ENCODE measurements at regions not wholly inside any gene's neighbourhood (a gene's known extent, or its start where the extent isn't known, plus 50 kb on each side); places are given as distances from the start of the nearest gene placed in this dataset.

- no peak for DNase-seq (ENCODE audit: low read depth in 2 of 3, low spot score in 1 of 3)
Measured at GRCh38 chr7:46833197-46833596, 748.7 kb downstream of the TNS3 start.

- DNase-seq (ENCODE audit: low read depth in 2 of 3, low spot score in 1 of 3): no peak
Measured at GRCh38 chr7:46832136-46832535, 749.8 kb downstream of the TNS3 start.

- DNase-seq (ENCODE audit: low read depth in 2 of 3, low spot score in 1 of 3): no peak
Measured at GRCh38 chr7:46819819-46820218, 762.1 kb downstream of the TNS3 start.

GRCh38 chr7:46814516-46815250, 767.2 kb downstream of the TNS3 start:
- DNase-seq (ENCODE audit: low read depth in 2 of 3, low spot score in 1 of 3): no peak

GRCh38 chr7:46812101-46812675, 769.7 kb downstream of the TNS3 start:
- no peak for DNase-seq (ENCODE audit: low read depth in 2 of 3, low spot score in 1 of 3)

- DNase-seq (ENCODE audit: low read depth in 2 of 3, low spot score in 1 of 3): no peak
Measured at GRCh38 chr7:46811529-46811928, 770.4 kb downstream of the TNS3 start.

GRCh38 chr7:46810986-46811385, 770.9 kb downstream of the TNS3 start:
- no peak for DNase-seq (ENCODE audit: low read depth in 2 of 3, low spot score in 1 of 3)

- no peak for DNase-seq (ENCODE audit: low read depth in 2 of 3, low spot score in 1 of 3)
Measured at GRCh38 chr7:46809886-46810285, 772.0 kb downstream of the TNS3 start.

- no peak for DNase-seq (ENCODE audit: low read depth in 2 of 3, low spot score in 1 of 3)
Measured at GRCh38 chr7:46806856-46807255, 775.1 kb downstream of the TNS3 start.

GRCh38 chr7:46802479-46802878, 779.4 kb downstream of the TNS3 start:
- DNase-seq (ENCODE audit: low read depth in 2 of 3, low spot score in 1 of 3): no peak

- no peak for DNase-seq (ENCODE audit: low read depth in 2 of 3, low spot score in 1 of 3)
Measured at GRCh38 chr7:46791188-46791587, 790.7 kb downstream of the TNS3 start.

- DNase-seq (ENCODE audit: low read depth in 2 of 3, low spot score in 1 of 3): no peak
Measured at GRCh38 chr7:46786995-46787394, 794.9 kb downstream of the TNS3 start.

- DNase-seq (ENCODE audit: low read depth in 2 of 3, low spot score in 1 of 3): no peak
Measured at GRCh38 chr7:46786221-46786954, 795.5 kb downstream of the TNS3 start.

GRCh38 chr7:46784732-46785131, 797.2 kb downstream of the TNS3 start:
- no peak for DNase-seq (ENCODE audit: low read depth in 2 of 3, low spot score in 1 of 3)

- no peak for DNase-seq (ENCODE audit: low read depth in 2 of 3, low spot score in 1 of 3)
Measured at GRCh38 chr7:46781901-46782439, 799.9 kb downstream of the TNS3 start.

GRCh38 chr7:46776790-46777189, 805.1 kb downstream of the TNS3 start:
- no peak for DNase-seq (ENCODE audit: low read depth in 2 of 3, low spot score in 1 of 3)

GRCh38 chr7:46775776-46776175, 806.1 kb downstream of the TNS3 start:
- no peak for DNase-seq (ENCODE audit: low read depth in 2 of 3, low spot score in 1 of 3)

- DNase-seq (ENCODE audit: low read depth in 2 of 3, low spot score in 1 of 3): no peak
Measured at GRCh38 chr7:46775020-46775419, 806.9 kb downstream of the TNS3 start.

- no peak for DNase-seq (ENCODE audit: low read depth in 2 of 3, low spot score in 1 of 3)
Measured at GRCh38 chr7:46774515-46774914, 807.4 kb downstream of the TNS3 start.

GRCh38 chr7:46772776-46773175, 809.1 kb downstream of the TNS3 start:
- no peak for DNase-seq (ENCODE audit: low read depth in 2 of 3, low spot score in 1 of 3)

- no peak for DNase-seq (ENCODE audit: low read depth in 2 of 3, low spot score in 1 of 3)
Measured at GRCh38 chr7:46767071-46767470, 814.8 kb downstream of the TNS3 start.
